HG03457 (cell line): ENCODE measurements at regions not wholly inside any gene's neighbourhood (a gene's known extent, or its start where the extent isn't known, plus 50 kb on each side); places are given as distances from the start of the nearest gene placed in this dataset.
"Not testable (repeated sequence)": the region's sequence is repeated elsewhere in the genome, so short reads cannot be mapped to it uniquely, and the experiment has no call there.

ENCODE experiments used
- ATAC-seq: cut with Tn5 transposase; IDR thresholded peaks from one replicate; pipeline ENCODE4 v1.9.1; 2021; ENCODE audit warnings: moderate number of reproducible peaks; ENCODE audit not compliant: unreplicated experiment

DNA sequence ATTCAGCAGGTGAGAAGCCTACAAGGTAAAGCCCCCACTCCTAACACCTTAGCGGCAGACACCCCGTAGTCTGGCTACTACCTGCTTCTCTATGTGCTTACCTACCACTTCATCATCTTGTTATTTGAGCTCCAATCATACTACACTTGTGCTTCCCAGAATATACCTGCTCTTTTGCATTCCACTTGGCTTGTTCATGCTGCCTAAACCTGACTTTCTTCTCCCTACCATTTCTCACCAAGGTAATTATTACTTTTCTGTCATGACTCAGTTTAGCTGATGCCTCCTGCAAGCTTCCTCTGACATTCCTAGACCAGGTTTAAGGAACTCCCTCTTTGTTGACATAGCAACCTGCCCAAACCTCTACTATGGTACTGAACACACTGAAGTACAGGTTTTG lies 495.6 kb upstream of the C1orf87 start:
- no peak for ATAC-seq

DNA sequence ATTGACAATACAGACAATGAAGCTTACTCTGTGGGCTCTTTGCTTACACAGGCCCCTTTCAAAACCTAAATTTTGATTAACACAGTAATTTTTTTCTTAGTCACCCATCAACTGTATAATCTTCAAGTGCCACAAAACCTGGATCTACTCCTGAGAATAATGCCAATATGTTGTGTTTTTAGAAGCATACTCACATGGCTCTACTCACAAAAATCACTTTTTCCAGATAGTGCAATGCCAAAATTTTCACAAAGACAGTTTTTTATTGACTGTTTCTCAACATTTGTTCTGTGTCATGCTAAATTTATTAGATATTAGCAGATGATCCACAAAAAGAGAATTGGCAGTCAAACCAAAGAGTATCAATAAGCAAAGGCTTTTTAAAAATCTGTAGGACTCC lies 493.7 kb upstream of the C1orf87 start:
- no peak for ATAC-seq

DNA sequence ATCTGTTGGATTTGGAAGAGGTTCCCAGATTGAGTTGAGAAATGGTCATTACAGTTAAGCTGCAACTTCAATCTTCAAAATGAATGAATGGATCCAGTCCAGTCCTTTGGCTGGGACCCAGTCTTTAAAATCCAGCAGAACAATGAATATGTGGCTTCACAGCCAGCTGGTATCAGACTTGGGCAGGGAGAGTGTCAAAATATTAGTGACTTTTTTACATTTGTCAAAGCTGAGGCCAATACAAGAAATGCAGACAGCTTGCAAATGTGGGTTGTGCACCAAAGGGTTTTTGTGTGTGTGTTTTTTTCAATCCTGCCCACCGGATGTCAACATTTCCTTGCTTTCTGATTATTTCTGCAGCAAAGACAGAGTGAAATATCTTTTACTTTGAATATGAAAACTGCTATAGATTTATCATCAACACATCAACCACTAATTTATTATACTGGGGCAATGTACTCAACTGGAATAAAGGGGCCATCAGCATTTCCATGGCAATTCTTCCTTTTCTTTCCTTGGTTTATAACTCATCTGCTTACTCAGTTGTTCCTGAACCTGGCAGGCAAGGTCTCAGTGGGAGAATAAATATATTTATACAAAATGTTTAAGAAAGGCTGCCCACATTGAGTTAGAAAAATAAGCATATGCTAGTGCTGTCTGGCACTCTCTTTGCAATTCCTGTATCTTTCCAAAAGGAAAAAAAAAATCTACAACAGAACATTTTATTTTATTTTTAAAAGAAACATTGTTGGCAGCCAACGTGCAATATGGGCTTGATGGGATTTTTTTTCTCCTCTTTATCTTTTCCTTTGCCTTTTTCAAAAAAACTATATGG lies 491.6 kb upstream of the C1orf87 start:
- ATAC-seq = no peak

DNA sequence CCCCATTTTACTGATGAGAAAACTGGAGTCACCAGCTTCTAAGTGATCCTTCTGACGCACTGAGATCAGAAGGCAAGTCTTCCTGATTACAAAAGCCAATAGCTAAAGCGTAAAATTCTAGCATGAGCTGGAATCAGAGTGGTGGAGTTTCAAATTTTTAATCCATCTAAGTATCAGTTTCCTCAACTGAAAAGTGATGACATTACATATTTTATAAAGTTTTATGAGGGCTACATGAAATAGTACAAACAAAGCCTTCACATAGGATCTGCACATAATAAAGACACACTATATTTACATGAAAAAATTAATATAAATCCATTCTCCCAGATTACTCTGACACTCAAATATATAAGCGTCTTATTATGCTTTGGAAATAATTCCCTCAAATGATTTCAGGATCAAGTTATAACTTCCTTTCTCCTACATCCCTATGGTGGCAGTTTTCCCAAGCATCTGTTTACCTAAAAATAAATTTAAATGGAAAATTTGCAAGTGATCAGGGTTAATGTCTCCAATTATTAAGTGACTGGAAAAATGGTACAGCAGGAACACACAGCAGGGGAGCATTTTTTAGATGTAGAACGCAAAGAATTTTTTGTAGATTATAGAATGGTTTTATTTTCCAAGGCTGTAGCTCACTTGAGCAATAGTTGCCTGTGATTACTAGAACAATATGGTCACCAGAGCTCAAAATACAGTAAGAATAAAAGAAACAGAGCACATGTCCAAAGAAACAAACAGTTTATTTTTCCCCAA lies 490.4 kb upstream of the C1orf87 start:
- ATAC-seq = no peak

DNA sequence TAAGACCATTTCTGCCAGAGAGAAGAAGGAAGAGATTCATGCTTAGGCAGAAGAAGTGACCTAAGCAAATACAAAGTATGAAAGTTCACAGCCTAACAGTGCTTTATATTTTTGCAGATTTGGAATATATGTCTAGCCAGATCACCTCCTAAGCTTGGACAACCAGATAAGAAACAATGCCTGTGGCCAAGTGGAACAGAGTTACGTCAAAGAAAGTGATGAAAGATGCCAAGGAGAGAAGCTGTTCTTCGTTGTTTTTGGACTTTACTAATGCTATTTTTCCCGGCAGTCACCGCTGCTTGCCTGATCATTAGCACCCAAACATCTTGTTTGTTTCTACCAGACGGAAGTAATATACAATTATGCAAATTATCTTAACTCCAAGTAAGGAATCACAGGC lies 489.2 kb upstream of the C1orf87 start:
- ATAC-seq = no peak

DNA sequence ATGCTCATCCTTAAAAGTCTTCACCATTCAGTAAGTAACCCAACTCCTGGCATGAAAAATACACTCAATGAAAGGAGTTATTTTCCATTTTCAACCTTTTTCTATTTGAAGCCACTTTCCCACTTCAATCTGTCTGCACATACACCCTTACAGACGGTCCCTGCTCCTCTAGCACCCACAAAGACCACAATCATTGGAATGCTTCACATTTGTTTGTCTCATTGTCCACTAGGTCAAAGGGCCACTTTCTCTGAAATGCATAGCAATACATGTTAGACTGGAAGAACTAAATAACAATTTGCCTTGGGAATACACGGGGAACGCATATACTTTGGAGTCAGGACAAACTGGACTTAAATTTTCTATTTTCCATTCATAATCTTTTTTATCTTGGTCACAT lies 487.1 kb upstream of the C1orf87 start:
- no peak for ATAC-seq

DNA sequence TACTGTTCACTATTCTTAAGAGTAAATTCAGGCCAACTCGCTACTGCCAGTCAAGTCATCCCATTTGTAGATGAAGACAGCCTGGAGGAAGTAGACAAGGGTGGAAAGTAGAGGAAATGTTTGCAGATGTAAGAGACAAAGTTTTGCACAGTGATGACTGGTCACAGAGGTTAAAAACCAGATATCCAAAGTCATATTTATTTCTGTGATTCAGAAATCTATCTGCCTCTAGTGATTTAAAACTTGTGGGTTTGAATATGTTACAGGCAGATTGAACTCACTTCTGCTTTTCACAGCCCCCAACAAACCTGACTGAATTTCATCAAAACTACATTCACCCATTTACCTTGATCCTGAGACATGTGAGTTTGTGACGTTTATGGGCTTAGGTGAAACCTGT lies 484.7 kb upstream of the C1orf87 start:
- ATAC-seq = no peak

DNA sequence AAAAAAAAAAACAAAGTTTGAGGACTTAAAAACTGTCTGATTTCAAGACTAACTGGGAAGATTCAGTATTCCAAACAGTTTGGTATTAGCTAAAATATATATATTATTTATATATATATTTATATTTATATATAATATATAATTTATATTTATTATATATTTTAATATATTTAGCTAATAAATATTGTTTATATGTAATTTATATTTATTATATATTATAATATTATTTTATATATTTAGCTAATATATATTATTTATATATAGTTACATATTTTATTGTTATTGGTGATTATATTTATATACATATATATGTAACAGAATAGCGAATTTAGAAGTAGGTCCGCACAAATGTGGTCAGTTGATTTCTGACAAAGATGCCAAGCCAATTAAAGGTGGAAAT lies 480.2 kb upstream of the C1orf87 start:
- ATAC-seq = no peak

DNA sequence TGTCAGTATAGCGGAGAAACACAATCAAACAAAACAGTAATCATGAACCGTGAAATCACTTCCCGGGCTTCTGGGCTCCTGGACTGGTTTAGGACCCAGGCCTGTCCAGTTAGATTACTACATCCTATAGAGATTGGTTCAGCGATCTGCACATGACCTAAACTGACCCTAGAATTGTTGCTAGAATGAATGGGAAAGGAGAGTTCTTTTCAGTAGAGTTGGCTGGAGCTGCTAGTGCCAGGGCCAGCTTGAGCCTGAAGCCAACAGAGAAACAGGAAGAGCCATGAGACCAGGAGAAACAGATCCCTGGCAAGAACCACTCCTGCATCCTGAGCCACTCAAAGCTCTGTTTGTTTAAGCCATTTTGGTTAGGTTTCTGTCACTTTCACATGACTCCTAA lies 474.3 kb upstream of the C1orf87 start:
- ATAC-seq = no peak

DNA sequence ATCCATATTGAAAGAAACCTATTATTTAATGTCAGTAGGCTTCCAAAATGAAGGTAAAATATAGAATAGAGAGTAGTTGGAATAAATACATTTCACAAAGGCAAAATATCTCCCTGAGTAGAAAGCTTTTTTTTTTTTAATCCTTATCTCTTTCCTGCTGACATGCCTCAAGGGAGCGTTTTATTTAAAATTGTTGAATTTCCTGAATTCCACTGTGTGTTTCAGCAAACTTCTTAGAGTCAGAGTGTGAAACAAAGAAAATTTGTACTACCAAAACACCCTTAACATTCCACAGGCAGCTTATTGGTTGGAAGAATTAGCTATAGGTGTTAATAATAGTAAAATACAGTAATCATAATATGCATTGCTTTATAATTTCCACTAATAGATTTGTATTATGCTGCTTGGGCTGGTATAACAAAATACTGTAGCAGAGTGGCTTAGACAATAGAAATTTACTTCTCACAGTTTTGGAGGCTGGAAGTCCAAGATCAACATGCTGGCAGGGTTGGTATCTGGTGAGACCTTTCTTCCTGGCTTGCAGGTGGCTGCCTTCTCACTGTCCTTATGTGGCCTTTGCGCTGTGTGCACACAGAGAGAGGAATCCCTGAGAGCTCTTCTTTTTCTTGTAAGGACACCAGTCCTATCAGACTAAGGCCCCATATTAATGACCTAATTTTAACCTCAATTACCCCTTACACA lies 468.4 kb upstream of the C1orf87 start:
- ATAC-seq = no peak

DNA sequence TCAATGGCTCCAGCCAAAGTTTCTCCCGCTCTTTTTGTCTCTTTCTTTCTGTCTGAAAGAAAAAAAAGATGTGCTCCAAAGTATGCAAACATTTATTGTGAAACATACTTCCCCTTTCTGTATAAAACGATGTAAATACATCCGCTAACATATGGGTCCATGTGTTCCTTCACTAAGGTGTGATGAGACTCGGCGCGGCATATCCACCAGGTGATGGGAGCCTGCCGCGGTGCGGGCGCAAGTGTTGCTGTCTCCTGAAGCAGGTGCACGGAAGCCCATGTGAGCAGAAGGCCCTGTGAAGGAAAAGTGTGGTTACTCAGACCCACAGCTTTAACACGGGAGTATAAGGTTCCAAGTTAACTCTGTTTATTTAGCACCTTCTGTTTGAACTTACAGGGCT lies 466.6 kb upstream of the C1orf87 start:
- ATAC-seq = no peak

DNA sequence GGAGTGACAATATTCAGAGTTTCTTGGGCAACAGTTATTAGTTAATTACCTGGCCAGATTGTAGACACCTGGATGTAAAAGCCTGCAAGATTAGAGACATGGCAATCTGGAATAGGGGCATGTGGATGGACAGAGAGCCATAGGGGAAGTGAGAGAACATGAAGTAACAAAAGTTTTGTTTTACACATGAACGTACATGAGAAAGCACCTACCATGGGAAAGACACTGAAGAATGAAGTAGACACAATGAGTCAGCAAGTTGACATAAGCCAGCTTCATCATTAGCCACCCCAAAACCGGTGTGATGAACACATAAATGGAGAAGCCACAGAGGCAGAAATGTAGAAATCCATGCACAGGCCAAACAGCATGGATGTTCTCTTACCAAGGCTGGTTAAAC lies 462.1 kb upstream of the C1orf87 start:
- ATAC-seq = no peak

DNA sequence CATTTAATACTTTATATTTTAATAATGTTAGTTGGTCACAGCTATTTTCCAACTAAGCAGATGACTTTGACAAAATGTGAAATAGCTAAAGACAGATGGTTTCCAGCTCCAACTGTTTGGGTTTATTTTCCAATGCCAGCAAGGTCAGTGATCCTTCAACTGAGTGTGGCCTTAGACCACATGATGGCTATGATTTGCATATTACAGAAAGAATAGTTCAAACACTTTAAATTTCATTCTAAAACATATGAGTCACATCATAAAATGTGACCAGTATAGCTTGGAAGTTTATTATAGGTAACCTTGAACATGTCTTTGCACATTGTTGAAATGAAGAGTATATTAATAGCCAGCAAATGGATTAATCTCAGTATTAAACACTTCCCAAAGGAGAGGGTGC lies 454.0 kb upstream of the C1orf87 start:
- no peak for ATAC-seq

DNA sequence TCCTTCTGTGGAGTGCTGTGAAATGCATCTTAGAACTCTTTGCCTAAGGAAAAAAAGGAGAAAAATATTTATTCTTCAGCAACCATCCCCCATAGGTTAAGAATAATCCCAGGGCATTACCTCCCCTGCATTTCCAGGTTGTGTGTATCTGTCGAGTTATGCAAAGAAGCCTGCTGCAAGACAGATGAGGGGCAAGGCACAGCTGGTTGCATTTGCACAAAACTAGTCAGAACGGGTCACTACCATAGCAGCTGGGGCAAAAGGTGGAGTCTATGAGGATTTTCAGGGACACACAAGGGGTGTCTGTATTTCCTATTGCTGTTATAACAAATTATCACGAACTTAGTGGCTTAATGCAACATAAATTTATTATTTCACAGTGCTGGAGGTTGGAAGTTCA lies 443.4 kb upstream of the C1orf87 start:
- ATAC-seq = no peak

DNA sequence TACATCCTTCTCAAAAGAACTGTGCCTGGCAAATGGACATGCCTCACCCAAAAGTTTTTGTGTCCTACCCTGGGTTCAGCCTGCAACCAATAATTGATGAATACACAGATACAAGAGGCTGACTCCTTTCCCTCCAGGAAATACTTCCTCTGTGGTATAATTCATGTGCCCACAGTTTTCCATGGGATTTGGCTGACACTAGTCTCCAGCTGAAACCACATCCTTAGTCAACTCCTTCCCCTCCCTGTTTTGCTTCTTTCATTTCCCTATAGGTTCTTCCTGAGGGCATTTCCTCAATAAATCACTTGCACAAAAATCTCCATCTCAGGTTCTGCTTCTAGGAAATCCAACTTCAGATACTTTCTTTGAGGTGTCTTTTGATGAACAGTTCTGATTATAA lies 436.6 kb upstream of the C1orf87 start:
- ATAC-seq = no peak

DNA sequence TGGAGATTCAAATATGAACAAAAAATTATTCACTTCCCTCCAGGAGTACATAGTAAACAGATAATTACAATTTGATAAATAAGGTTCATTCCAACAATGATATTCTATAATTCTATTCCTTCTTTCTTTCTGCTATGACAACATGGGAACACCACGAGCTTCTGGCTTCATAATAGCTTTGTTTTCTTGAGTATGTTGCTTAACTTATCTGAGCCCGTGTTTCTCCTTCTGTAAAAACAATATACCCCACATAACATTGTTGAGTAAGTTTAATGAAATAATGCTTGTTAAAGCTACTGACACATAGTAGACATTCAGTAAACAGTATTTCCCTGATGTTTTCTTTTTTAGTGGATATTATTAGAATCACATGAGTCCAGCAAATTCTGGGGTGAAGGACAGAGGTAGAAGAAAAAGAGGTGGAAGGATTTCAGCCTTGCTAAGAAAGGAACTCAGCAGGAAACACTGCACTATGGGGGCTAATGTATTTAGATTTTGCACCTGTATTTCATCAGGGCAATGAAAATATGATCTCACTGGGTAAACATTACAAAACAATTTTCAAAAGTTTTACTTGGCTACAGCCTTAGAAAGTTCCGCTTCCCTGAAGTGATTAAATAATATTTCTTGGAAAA lies 430.8 kb upstream of the C1orf87 start:
- no peak for ATAC-seq

DNA sequence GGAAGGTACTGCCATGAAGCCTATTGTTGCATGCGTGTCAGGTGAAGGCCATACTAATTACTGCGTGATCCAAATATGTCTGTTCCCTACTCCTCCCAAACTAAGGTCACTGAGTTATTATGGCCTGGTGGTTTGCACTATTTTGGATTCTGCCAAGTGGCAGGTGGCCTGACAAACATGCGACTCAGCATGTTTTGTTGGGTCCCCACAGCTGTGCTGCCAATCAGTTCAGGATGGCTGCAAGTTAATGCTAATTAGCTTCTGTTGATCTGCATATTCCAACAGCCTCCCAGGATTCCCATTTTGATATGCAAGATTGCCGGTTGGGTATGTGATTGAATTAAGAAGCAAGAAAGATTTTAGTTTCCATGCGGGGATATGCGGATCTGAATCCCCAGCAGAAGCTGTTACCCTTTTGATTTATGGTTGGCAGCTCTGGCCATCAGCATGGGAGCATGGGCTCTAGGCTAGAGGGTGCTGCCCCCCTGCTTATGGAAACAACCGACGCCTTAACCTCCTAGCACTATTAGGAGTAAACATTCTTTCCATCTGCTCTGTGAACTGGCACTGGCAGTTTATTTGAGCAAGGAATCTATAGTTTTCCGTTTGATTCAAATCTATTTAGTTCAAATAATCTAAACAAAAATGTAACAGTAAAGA lies 429.8 kb upstream of the C1orf87 start:
- ATAC-seq = no peak

DNA sequence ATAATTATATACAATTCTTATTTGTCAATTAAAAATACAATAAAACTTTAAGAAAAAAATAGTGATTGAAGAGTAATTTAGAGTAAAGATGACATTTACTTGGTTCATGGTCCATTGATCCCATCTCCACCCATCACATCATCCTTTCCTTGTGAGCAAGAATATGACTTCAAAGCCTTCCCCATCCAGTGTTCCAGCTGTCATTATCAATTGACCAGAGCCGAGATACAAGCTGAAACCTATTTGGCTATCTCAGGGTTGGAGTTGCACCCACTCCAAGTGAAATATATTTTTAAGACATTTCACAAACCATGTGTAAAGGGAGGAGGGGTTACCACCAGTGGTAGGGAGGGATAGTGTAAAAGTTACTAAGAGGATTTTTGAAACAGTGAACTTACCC lies 428.9 kb upstream of the C1orf87 start:
- no peak for ATAC-seq

DNA sequence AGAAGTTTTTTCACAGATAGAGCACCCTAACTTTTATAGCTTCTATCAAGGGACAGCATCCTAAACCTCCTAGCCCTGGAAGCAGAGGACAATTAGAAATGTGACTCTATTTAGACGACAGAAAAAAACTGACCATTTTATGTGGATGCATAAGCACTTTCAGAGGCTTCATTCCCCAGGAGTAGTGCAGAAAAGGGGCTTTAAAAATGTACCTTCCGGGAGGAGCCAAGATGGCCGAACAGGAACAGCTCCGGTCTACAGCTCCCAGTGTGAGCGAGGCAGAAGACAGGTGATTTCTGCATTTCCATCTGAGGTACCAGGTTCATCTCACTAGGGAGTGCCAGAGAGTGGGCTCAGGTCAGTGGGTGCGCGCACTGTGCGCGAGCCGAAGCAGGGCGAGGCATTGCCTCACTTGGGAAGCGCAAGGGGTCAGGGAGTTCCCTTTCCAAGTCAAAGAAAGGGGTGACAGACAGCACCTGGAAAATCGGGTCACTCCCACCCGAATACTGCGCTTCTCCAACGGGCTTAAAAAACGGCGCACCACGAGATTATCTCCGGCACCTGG lies 416.4 kb upstream of the C1orf87 start:
- not testable (repeated sequence) for ATAC-seq

DNA sequence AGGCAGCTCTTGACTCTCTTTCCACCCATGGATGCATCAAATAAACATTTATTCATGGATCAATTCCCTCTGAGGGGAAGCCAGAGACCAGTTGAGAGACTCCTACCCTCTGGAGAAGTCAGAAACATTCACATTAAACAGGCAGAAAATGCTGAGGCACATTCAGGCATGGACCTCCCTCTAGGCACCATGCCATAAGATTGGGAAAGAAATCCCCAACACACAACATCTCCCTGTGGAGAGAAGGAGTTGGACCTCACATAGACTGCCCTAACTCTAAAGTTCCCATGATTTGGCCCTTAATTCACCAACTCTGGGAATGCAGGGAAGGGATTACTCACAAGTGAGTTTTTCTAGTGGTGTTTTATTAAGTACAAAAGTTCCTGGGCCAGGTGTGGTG lies 415.3 kb upstream of the C1orf87 start:
- ATAC-seq = no peak
